GM13976 (cell line): ENCODE measurements at regions not wholly inside any gene's neighbourhood (a gene's known extent, or its start where the extent isn't known, plus 50 kb on each side); places are given as distances from the start of the nearest gene placed in this dataset.

ENCODE experiments used
- DNase-seq: peaks from one replicate; pipeline ENCODE4 v3.0.0; 2012; ENCODE audit warnings: low spot score
- CTCF ChIP-seq: IDR thresholded peaks from 2 replicates; pipeline ENCODE4 v1.5.1; 2012; ENCODE audit warnings: borderline replicate concordance, mild to moderate bottlenecking; ENCODE audit not compliant: insufficient read depth; ENCODE audit errors: extremely low read depth, missing control alignments, control extremely low read depth
- in situ Hi-C: fragments of 300-500 bp; cut with MboI; formaldehyde crosslinking; loops from one replicate; pipeline ENCODE4 v1.12.0; 2022; ENCODE audit warnings: low sequenced_read_pairs, mixed read lengths, inconsistent platforms; ENCODE audit not compliant: unreplicated experiment

DNA sequence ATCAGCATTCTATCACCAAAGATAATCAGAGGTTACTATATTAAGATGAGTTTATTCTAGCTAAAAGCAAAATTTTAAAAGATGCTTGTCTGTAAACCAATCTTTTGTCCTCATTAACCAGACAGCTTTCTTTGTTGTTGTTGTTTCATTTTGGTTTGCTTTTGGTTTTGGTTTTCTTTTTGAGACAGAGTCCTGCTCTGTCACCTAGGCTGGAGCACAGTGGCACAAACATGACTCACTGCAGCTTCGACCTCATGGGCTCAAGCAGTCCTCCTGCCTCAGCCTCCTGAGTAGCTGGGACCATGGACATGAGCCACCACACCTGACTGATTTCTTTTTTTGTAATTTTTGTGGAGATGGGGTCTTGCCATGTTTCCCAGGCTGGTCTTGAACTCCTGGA, 102.9 kb downstream of the COX18 start:
- in situ Hi-C loops, result no loop called here
- no peak for DNase-seq

GRCh38 chr4:72959411-72959810, 110.1 kb downstream of the COX18 start:
- in situ Hi-C loops, result no loop called here
- DNase-seq, result no peak
- TF ChIP-seq CTCF, result no peak

More for the DNA sequence above, 102.9 kb downstream of the COX18 start:
- TF ChIP-seq CTCF, result no peak

GRCh38 chr4:72954811-72955210, 114.7 kb downstream of the COX18 start:
- no peak for TF ChIP-seq CTCF
- in situ Hi-C loops, result no loop called here
- DNase-seq, result no peak

DNA sequence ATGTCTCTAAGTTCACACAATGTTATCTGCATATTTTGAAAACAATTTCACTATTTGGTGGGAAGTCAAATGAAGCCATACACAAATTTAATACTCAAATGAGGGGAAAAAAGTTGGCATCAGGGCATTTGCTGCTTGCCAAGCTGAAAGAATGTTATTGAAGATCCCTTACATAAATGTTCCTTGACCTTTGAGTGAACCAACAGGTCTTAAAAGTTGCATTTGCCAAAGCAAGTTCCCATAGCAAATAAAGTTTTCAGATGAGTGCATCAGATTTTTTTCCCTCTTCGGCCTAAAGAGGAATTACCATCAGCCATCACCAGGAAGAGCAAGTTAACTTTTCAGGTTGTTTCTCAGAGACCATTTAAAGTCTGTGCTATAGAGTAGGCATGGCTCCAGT, 115.9 kb downstream of the COX18 start:
- in situ Hi-C loops, result no loop called here
- TF ChIP-seq CTCF, result no peak
- DNase-seq, result no peak

- in situ Hi-C loops, result no loop called here
- DNase-seq, result no peak
- TF ChIP-seq CTCF, result no peak
Measured at GRCh38 chr4:72951628-72952027, 117.9 kb downstream of the COX18 start.

DNA sequence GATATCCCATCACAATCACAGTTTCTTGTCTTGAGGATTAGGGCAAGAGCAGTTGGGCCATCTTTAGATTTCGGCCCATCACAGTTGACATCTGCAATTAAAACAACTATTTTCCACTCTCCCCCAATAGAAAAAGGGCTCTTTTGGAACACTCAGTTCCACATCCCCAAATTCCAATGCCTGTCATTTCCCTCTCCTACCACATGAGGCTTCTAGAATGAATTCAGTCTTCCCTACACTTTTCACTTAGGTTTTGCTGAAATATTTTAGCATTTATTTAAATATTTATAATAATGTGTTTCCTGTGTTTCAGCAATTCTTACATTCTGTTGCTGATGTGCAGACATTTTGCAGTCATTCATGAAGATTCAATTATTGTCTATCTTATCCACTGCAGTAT, 118.4 kb downstream of the COX18 start:
- in situ Hi-C loops, result no loop called here
- no peak for TF ChIP-seq CTCF
- DNase-seq, result no peak

GRCh38 chr4:72948080-72948479, 121.4 kb downstream of the COX18 start:
- in situ Hi-C loops, result no loop called here
- no peak for DNase-seq
- TF ChIP-seq CTCF, result no peak
